GM23338 (cell line): ENCODE measurements at regions not wholly inside any gene's neighbourhood (a gene's known extent, or its start where the extent isn't known, plus 50 kb on each side); places are given as distances from the start of the nearest gene placed in this dataset.

Experiments
- ATAC-seq: fragments of 200-7000 bp; cut with Tn5 transposase; 3 replicates; pipeline ENCODE4 v1.9.1; 2020
- DNase-seq: peaks from one replicate; pipeline ENCODE4 v3.0.0-alpha.2; 2015; ENCODE audit warnings: low spot score
- H2AFZ ChIP-seq: fragments of 200-600 bp; sonication (generic); 2 replicates; pipeline ENCODE4 v1.8.0; 2016; ENCODE audit warnings: antibody characterized with exemption, mild to moderate bottlenecking, moderate library complexity
- H3F3A ChIP-seq: fragments of 200-600 bp; sonication (generic); replicated peaks from 2 replicates; pipeline ENCODE4 v1.8.0; 2017; ENCODE audit warnings: antibody characterized with exemption, mixed run types, low read depth
- H3K27ac ChIP-seq: fragments of 200-600 bp; sonication (generic); 2 replicates; pipeline ENCODE4 v1.6.1; 2016; ENCODE audit warnings: low read depth
- H3K27me3 ChIP-seq: fragments of 200-600 bp; sonication (generic); 2 replicates; pipeline ENCODE4 v1.8.0; 2016; ENCODE audit warnings: mild to moderate bottlenecking, mixed run types, moderate library complexity; ENCODE audit not compliant: insufficient read depth
- H3K36me3 ChIP-seq: fragments of 200-600 bp; sonication (generic); 2 replicates; pipeline ENCODE4 v1.8.0; 2016; ENCODE audit warnings: mild to moderate bottlenecking; ENCODE audit not compliant: insufficient read depth
- H3K4me1 ChIP-seq: fragments of 200-600 bp; sonication (generic); 2 replicates; pipeline ENCODE4 v1.8.0; 2016; ENCODE audit warnings: mild to moderate bottlenecking, moderate library complexity; ENCODE audit not compliant: insufficient read depth
- H3K4me2 ChIP-seq: fragments of 200-600 bp; sonication (generic); 2 replicates; pipeline ENCODE4 v1.7.1; 2017; ENCODE audit warnings: mixed run types
- H3K4me3 ChIP-seq: fragments of 200-600 bp; sonication (generic); 2 replicates; pipeline ENCODE4 v1.6.1; 2016; ENCODE audit warnings: mixed run types
- H3K79me2 ChIP-seq: fragments of 200-600 bp; sonication (generic); replicated peaks from 2 replicates; pipeline ENCODE4 v1.8.0; 2017; ENCODE audit warnings: mild to moderate bottlenecking; ENCODE audit not compliant: insufficient read depth
- H3K9me2 ChIP-seq: fragments of 200-600 bp; sonication (generic); 2 replicates; pipeline ENCODE4 v1.8.0; 2017; ENCODE audit not compliant: insufficient read depth
- H4K20me1 ChIP-seq: fragments of 200-600 bp; sonication (generic); replicated peaks from 2 replicates; pipeline ENCODE4 v1.8.0; 2017; ENCODE audit warnings: mild to moderate bottlenecking; ENCODE audit not compliant: insufficient read depth
- H3K27ac Mint-ChIP-seq: 2 replicates; pipeline ENCODE4 v1.8.0; 2020; ENCODE audit warnings: inconsistent platforms, mild to moderate bottlenecking, moderate library complexity, mixed read lengths
- H3K27me3 Mint-ChIP-seq: 3 replicates; pipeline ENCODE4 v1.8.0; 2022; ENCODE audit warnings: low read depth, mild to moderate bottlenecking, moderate library complexity, mixed read lengths, inconsistent platforms; ENCODE audit not compliant: insufficient read depth, poor library complexity
- H3K36me3 Mint-ChIP-seq: 3 replicates; pipeline ENCODE4 v1.8.0; 2021; ENCODE audit warnings: low read depth, mild to moderate bottlenecking, inconsistent platforms, moderate library complexity, mixed read lengths
- H3K4me1 Mint-ChIP-seq: 3 replicates; pipeline ENCODE4 v1.8.0; 2020; ENCODE audit warnings: mild to moderate bottlenecking, inconsistent platforms, mixed read lengths
- H3K4me3 Mint-ChIP-seq: 3 replicates; pipeline ENCODE4 v1.8.0; 2021; ENCODE audit warnings: moderate library complexity, mild to moderate bottlenecking, inconsistent platforms, mixed read lengths
- H3K9me3 Mint-ChIP-seq: 3 replicates; pipeline ENCODE4 v1.8.0; 2020; ENCODE audit warnings: moderate library complexity, mild to moderate bottlenecking, inconsistent platforms, mixed read lengths
- CREB1 ChIP-seq: fragments of 250-450 bp; sonication (Bioruptor Pico); IDR thresholded peaks from 2 replicates; pipeline ENCODE4 v1.5.0; 2020; ENCODE audit warnings: low read depth, mild to moderate bottlenecking, moderate library complexity
- EZH2 ChIP-seq: fragments of 200-600 bp; sonication (generic); IDR thresholded peaks from one replicate; pipeline ENCODE4 v1.8.0; 2017; ENCODE audit warnings: antibody characterized with exemption, mild to moderate bottlenecking, low read depth; ENCODE audit not compliant: unreplicated experiment
- EZH2phosphoT487 ChIP-seq: fragments of 200-600 bp; sonication (generic); IDR thresholded peaks from one replicate; pipeline ENCODE4 v1.8.1; 2018; ENCODE audit warnings: antibody characterized with exemption; ENCODE audit not compliant: unreplicated experiment
- JUNB ChIP-seq: IDR thresholded peaks from one replicate; pipeline ENCODE4 v1.6.1; 2016; ENCODE audit warnings: antibody characterized with exemption; ENCODE audit not compliant: unreplicated experiment
- POLR2AphosphoS5 ChIP-seq: IDR thresholded peaks from 2 replicates; pipeline ENCODE4 v1.6.1; 2016; ENCODE audit warnings: antibody characterized with exemption, low read depth
- STAT1 ChIP-seq: IDR thresholded peaks from one replicate; pipeline ENCODE4 v1.6.1; 2016; ENCODE audit warnings: antibody characterized with exemption; ENCODE audit not compliant: unreplicated experiment
- ZNF114 ChIP-seq: fragments of 250-450 bp; sonication (Bioruptor Pico); IDR thresholded peaks from 2 replicates; pipeline ENCODE4 v1.5.0; 2020; ENCODE audit warnings: mild to moderate bottlenecking, moderate library complexity
- ZNF331 ChIP-seq: fragments of 250-450 bp; sonication (Bioruptor Pico); IDR thresholded peaks from 2 replicates; pipeline ENCODE4 v1.5.0; 2020; ENCODE audit warnings: low read depth, mild to moderate bottlenecking, moderate library complexity
- TF ChIP-seq, protein P1 (sequence below): IDR thresholded peaks from one replicate; pipeline ENCODE4 v1.6.1; 2018; ENCODE audit warnings: antibody characterized with exemption; ENCODE audit not compliant: unreplicated experiment
- TF ChIP-seq, protein P2 (sequence below): fragments of 250-450 bp; sonication (Bioruptor Pico); IDR thresholded peaks from 2 replicates; pipeline ENCODE4 v1.5.0; 2020; ENCODE audit warnings: mild to moderate bottlenecking, moderate library complexity
- TF ChIP-seq, protein P3 (sequence below), 2 experiments: fragments of 200-600 bp in 1 of 2; sonication (generic) in 1 of 2; conservative IDR thresholded peaks; 2 replicates each; pipeline versions ENCODE4 v1.5.1 to v1.6.1; 2016 to 2017; ENCODE audit warnings: antibody characterized with exemption in 2 of 2, low read depth in 2 of 2, mild to moderate bottlenecking in 2 of 2, moderate library complexity in 1 of 2

DNA sequence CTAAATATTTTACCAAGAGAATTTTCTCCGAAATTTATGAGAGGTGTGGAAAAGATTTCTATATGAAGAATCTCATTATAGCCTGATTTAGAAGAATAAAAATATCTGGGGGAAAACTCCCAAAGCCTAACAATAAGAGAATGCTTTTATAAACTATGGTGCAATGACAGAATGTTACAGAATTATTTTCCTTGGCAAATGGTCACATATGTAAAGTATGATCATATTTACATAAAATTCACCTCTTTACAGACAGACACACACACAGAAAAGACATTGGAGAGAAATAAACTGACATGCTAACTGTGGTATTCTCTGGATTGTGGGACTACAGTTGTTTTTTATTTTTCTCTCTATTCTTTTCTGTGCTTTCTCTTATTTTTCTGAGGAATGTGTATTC, 226.3 kb upstream of the USP24 start:
- Mint-ChIP-seq H3K27ac (no peak overlapping the region), H3K9me3 (peaks cover 3% of the 10 kb centered on the region; the same call in 1 of the 3 replicates), H3K4me1 (no peaks in the 10 kb centered on the region), H3K4me3 (no peak overlapping the region), H3K36me3 (no peaks in the 10 kb centered on the region), H3K27me3 (no peaks in the 10 kb centered on the region)
- TF ChIP-seq EZH2 (no peak), JUNB (no peak), ZNF331 (CRISPR knock-in tag) (no peak), ZNF114 (no peak), EZH2phosphoT487 (no peak)
- H4K20me1 ChIP-seq: no peaks in the 10 kb centered on the region
- H3K27me3 ChIP-seq: no peaks in the 10 kb centered on the region
- ATAC-seq (no peak), DNase-seq (no peak)
- no peaks in the 10 kb centered on the region for H3K9me2 ChIP-seq
- no peak overlapping the region for H3K4me3 ChIP-seq
- H3K4me1 ChIP-seq: no peaks in the 10 kb centered on the region
- no peak overlapping the region for H2AFZ ChIP-seq
- no peak overlapping the region for H3K27ac ChIP-seq
- no peaks in the 10 kb centered on the region for H3K79me2 ChIP-seq
- no peaks in the 10 kb centered on the region for H3F3A ChIP-seq
- H3K36me3 ChIP-seq: no peaks in the 10 kb centered on the region
- no peak overlapping the region for H3K4me2 ChIP-seq

DNA sequence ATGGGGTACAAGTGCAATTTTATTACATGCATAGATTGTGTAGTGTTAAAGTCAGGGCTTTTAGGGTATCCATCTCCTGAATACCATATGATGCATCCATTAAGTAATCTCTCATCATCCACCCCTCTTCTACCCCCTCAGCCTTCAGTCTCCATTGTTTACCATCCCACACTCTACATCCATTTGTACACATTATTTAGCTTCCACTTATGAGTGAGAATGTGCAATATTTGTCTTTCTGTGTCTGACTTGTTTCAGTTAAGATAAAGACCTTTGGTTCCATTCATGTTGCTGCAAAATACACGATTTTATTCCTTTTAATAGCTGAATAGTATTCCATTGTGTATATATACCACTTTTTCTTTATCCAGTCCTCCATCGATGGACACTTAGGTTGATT, 222.5 kb upstream of the USP24 start:
- H2AFZ ChIP-seq: no peak overlapping the region
- H3K4me3 ChIP-seq: no peak overlapping the region
- no peak overlapping the region for H3K4me3 Mint-ChIP-seq
- H3F3A ChIP-seq: no peaks in the 10 kb centered on the region
- H3K4me2 ChIP-seq: no peak overlapping the region
- no peaks in the 10 kb centered on the region for H3K36me3 ChIP-seq
- no peaks in the 10 kb centered on the region for H3K9me2 ChIP-seq
- H3K27me3 ChIP-seq: no peaks in the 10 kb centered on the region
- no peaks in the 10 kb centered on the region for H3K79me2 ChIP-seq
- H3K4me1 Mint-ChIP-seq: no peaks in the 10 kb centered on the region
- DNase-seq (no peak), ATAC-seq (no peak)
- no peak overlapping the region for H3K27ac ChIP-seq
- peaks cover 5% of the 10 kb centered on the region for H3K27me3 Mint-ChIP-seq
- H4K20me1 ChIP-seq: no peaks in the 10 kb centered on the region
- no peaks in the 10 kb centered on the region for H3K36me3 Mint-ChIP-seq
- H3K27ac Mint-ChIP-seq: no peak overlapping the region
- H3K9me3 Mint-ChIP-seq: peaks cover 10% of the 10 kb centered on the region; the same call in 1 of the 3 replicates
- H3K4me1 ChIP-seq: no peaks in the 10 kb centered on the region
- TF ChIP-seq, protein P1, sequence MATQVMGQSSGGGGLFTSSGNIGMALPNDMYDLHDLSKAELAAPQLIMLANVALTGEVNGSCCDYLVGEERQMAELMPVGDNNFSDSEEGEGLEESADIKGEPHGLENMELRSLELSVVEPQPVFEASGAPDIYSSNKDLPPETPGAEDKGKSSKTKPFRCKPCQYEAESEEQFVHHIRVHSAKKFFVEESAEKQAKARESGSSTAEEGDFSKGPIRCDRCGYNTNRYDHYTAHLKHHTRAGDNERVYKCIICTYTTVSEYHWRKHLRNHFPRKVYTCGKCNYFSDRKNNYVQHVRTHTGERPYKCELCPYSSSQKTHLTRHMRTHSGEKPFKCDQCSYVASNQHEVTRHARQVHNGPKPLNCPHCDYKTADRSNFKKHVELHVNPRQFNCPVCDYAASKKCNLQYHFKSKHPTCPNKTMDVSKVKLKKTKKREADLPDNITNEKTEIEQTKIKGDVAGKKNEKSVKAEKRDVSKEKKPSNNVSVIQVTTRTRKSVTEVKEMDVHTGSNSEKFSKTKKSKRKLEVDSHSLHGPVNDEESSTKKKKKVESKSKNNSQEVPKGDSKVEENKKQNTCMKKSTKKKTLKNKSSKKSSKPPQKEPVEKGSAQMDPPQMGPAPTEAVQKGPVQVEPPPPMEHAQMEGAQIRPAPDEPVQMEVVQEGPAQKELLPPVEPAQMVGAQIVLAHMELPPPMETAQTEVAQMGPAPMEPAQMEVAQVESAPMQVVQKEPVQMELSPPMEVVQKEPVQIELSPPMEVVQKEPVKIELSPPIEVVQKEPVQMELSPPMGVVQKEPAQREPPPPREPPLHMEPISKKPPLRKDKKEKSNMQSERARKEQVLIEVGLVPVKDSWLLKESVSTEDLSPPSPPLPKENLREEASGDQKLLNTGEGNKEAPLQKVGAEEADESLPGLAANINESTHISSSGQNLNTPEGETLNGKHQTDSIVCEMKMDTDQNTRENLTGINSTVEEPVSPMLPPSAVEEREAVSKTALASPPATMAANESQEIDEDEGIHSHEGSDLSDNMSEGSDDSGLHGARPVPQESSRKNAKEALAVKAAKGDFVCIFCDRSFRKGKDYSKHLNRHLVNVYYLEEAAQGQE: no peak
- TF ChIP-seq EZH2: no peak
- TF ChIP-seq ZNF114: no peak
- TF ChIP-seq ZNF331 (CRISPR knock-in tag): no peak
- no peak for TF ChIP-seq CREB1 (CRISPR knock-in tag)
- TF ChIP-seq, protein P2, sequence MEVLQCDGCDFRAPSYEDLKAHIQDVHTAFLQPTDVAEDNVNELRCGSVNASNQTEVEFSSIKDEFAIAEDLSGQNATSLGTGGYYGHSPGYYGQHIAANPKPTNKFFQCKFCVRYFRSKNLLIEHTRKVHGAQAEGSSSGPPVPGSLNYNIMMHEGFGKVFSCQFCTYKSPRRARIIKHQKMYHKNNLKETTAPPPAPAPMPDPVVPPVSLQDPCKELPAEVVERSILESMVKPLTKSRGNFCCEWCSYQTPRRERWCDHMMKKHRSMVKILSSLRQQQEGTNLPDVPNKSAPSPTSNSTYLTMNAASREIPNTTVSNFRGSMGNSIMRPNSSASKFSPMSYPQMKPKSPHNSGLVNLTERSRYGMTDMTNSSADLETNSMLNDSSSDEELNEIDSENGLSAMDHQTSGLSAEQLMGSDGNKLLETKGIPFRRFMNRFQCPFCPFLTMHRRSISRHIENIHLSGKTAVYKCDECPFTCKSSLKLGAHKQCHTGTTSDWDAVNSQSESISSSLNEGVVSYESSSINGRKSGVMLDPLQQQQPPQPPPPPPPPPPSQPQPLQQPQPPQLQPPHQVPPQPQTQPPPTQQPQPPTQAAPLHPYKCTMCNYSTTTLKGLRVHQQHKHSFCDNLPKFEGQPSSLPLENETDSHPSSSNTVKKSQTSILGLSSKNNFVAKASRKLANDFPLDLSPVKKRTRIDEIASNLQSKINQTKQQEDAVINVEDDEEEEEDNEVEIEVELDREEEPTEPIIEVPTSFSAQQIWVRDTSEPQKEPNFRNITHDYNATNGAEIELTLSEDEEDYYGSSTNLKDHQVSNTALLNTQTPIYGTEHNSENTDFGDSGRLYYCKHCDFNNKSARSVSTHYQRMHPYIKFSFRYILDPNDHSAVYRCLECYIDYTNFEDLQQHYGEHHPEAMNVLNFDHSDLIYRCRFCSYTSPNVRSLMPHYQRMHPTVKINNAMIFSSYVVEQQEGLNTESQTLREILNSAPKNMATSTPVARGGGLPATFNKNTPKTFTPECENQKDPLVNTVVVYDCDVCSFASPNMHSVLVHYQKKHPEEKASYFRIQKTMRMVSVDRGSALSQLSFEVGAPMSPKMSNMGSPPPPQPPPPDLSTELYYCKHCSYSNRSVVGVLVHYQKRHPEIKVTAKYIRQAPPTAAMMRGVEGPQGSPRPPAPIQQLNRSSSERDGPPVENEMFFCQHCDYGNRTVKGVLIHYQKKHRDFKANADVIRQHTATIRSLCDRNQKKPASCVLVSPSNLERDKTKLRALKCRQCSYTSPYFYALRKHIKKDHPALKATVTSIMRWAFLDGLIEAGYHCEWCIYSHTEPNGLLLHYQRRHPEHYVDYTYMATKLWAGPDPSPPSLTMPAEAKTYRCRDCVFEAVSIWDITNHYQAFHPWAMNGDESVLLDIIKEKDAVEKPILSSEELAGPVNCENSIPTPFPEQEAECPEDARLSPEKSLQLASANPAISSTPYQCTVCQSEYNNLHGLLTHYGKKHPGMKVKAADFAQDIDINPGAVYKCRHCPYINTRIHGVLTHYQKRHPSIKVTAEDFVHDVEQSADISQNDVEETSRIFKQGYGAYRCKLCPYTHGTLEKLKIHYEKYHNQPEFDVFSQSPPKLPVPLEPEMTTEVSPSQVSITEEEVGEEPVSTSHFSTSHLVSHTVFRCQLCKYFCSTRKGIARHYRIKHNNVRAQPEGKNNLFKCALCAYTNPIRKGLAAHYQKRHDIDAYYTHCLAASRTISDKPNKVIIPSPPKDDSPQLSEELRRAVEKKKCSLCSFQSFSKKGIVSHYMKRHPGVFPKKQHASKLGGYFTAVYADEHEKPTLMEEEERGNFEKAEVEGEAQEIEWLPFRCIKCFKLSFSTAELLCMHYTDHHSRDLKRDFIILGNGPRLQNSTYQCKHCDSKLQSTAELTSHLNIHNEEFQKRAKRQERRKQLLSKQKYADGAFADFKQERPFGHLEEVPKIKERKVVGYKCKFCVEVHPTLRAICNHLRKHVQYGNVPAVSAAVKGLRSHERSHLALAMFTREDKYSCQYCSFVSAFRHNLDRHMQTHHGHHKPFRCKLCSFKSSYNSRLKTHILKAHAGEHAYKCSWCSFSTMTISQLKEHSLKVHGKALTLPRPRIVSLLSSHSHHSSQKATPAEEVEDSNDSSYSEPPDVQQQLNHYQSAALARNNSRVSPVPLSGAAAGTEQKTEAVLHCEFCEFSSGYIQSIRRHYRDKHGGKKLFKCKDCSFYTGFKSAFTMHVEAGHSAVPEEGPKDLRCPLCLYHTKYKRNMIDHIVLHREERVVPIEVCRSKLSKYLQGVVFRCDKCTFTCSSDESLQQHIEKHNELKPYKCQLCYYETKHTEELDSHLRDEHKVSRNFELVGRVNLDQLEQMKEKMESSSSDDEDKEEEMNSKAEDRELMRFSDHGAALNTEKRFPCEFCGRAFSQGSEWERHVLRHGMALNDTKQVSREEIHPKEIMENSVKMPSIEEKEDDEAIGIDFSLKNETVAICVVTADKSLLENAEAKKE (CRISPR knock-in tag): no peak
- no peak for TF ChIP-seq JUNB
- TF ChIP-seq, protein P3, sequence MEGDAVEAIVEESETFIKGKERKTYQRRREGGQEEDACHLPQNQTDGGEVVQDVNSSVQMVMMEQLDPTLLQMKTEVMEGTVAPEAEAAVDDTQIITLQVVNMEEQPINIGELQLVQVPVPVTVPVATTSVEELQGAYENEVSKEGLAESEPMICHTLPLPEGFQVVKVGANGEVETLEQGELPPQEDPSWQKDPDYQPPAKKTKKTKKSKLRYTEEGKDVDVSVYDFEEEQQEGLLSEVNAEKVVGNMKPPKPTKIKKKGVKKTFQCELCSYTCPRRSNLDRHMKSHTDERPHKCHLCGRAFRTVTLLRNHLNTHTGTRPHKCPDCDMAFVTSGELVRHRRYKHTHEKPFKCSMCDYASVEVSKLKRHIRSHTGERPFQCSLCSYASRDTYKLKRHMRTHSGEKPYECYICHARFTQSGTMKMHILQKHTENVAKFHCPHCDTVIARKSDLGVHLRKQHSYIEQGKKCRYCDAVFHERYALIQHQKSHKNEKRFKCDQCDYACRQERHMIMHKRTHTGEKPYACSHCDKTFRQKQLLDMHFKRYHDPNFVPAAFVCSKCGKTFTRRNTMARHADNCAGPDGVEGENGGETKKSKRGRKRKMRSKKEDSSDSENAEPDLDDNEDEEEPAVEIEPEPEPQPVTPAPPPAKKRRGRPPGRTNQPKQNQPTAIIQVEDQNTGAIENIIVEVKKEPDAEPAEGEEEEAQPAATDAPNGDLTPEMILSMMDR (conservative IDR thresholded peaks at IDR 0.05; ENCODE audit: low read depth in 2 of 2): no peak
- TF ChIP-seq POLR2AphosphoS5: no peak
- no peak for TF ChIP-seq EZH2phosphoT487
- no peak for TF ChIP-seq STAT1
